H1 (cell line): ENCODE measurements at regions not wholly inside any gene's neighbourhood (a gene's known extent, or its start where the extent isn't known, plus 50 kb on each side); places are given as distances from the start of the nearest gene placed in this dataset.

Source experiments
- CTCF ChIA-PET: fragments of 300-600 bp; sonication (Branson Sonifier 250); formaldehyde crosslinking; loops from one replicate; lab custom pipeline; 2021; ENCODE audit not compliant: partially characterized antibody; lab: Charles Lee
- POLR2A ChIA-PET: fragments of 300-600 bp; sonication (Branson Sonifier 250); formaldehyde crosslinking; loops from one replicate; lab custom pipeline; 2021; ENCODE audit warnings: inconsistent platforms; ENCODE audit not compliant: partially characterized antibody; lab: Charles Lee
- DNase-seq, 2 experiments: peaks; one replicate each; pipeline versions ENCODE4 v3.0.0 to v3.0.0-alpha.2; 2010 to 2022; ENCODE audit warnings: low spot score in 2 of 2, low read depth in 1 of 2, mixed read lengths in 1 of 2
- FAIRE-seq: peaks from 2 replicates; lab custom pipeline; 2011; peaks lifted over from hg19 to GRCh38; lab: Jason Lieb, UNC
- H2AFZ ChIP-seq: 2 replicates; pipeline ENCODE4 v1.8.1; 2012; ENCODE audit warnings: low read length, inconsistent platforms
- H2AK5ac ChIP-seq: 2 replicates; pipeline ENCODE4 v1.6.1; 2013; ENCODE audit warnings: low read depth, low read length
- H2BK120ac ChIP-seq: replicated peaks from 2 replicates; pipeline ENCODE3; 2013; ENCODE audit warnings: low read depth, low read length, inconsistent platforms
- H2BK12ac ChIP-seq: 2 replicates; pipeline ENCODE4 v1.6.1; 2013; ENCODE audit warnings: low read depth, low read length
- H2BK15ac ChIP-seq: 2 replicates; pipeline ENCODE4 v1.6.1; 2013; ENCODE audit warnings: low read length
- H2BK20ac ChIP-seq: 2 replicates; pipeline ENCODE4 v1.6.1; 2013; ENCODE audit warnings: low read length
- H2BK5ac ChIP-seq: 2 replicates; pipeline ENCODE4 v1.6.1; 2013; ENCODE audit warnings: low read depth, low read length
- H3K14ac ChIP-seq: 2 replicates; pipeline ENCODE4 v1.6.1; 2013; ENCODE audit warnings: inconsistent platforms; ENCODE audit not compliant: insufficient read length
- H3K18ac ChIP-seq: 2 replicates; pipeline ENCODE4 v1.6.1; 2013; ENCODE audit warnings: low read length; ENCODE audit errors: extremely low read depth
- H3K23ac ChIP-seq: 2 replicates; pipeline ENCODE4 v1.6.1; 2013; ENCODE audit warnings: inconsistent platforms; ENCODE audit not compliant: insufficient read length
- H3K23me2 ChIP-seq: 2 replicates; pipeline ENCODE4 v1.6.1; 2013; ENCODE audit warnings: low read depth, low read length
- H3K27ac ChIP-seq: 2 replicates; pipeline ENCODE4 v1.6.1; 2011; ENCODE audit warnings: low read depth, low read length, inconsistent platforms
- H3K27me3 ChIP-seq, 4 experiments: replicated peaks in 1 of 4; 1 replicate in 1 of 4; 2 replicates in 3 of 4; pipeline versions ENCODE4 v1.6.1 to v1.8.1; 2011 to 2013; ENCODE audit warnings: low read length in 3 of 4, mild to moderate bottlenecking in 3 of 4, inconsistent platforms in 2 of 4, mixed read lengths in 2 of 4, moderate library complexity in 1 of 4; ENCODE audit not compliant: control insufficient read depth in 3 of 4, insufficient read depth in 3 of 4; ENCODE audit errors: extremely low read depth in 1 of 4
- H3K36me3 ChIP-seq, 4 experiments: 2 replicates each; pipeline versions ENCODE4 v1.6.1 to v1.8.1; 2011 to 2013; ENCODE audit warnings: mild to moderate bottlenecking in 4 of 4, low read length in 3 of 4, moderate library complexity in 2 of 4, control low read depth in 1 of 4, inconsistent platforms in 1 of 4; ENCODE audit not compliant: insufficient read depth in 4 of 4, control insufficient read depth in 2 of 4
- H3K4ac ChIP-seq: replicated peaks from 2 replicates; pipeline ENCODE3; 2013; ENCODE audit warnings: low read length, low read depth, mixed read lengths, inconsistent platforms; ENCODE audit not compliant: insufficient read length
- H3K4me1 ChIP-seq, 4 experiments: replicated peaks in 1 of 4; 1 replicate in 1 of 4; 2 replicates in 3 of 4; pipeline versions ENCODE4 v1.6.1 to v1.8.1; 2011 to 2013; ENCODE audit warnings: low read length in 3 of 4, inconsistent platforms in 2 of 4, mixed read lengths in 1 of 4; ENCODE audit not compliant: insufficient read depth in 4 of 4, control insufficient read depth in 3 of 4
- H3K4me2 ChIP-seq, 2 experiments: 2 replicates each; pipeline versions ENCODE4 v1.6.1 to v1.8.1; 2011 to 2013; ENCODE audit warnings: low read depth in 2 of 2, low read length in 2 of 2, control low read depth in 1 of 2, inconsistent platforms in 1 of 2, mild to moderate bottlenecking in 1 of 2; ENCODE audit not compliant: insufficient read depth in 1 of 2
- H3K4me3 ChIP-seq, 4 experiments: fragments of 200-600, 300-600 bp in 1 of 4; sonication (generic), shearing (Covaris generic), sonication (Bioruptor Twin) in 1 of 4; 2 replicates each; pipeline versions ENCODE4 v1.5.1 to v1.8.1; 2011 to 2016; ENCODE audit warnings: low read length in 4 of 4, low read depth in 3 of 4, control low read depth in 2 of 4, inconsistent platforms in 2 of 4, mild to moderate bottlenecking in 2 of 4, mixed read lengths in 1 of 4, moderate library complexity in 1 of 4; ENCODE audit not compliant: insufficient read depth in 2 of 4; ENCODE audit errors: extremely low read depth in 1 of 4
- H3K56ac ChIP-seq: replicated peaks from 2 replicates; pipeline ENCODE3; 2013; ENCODE audit warnings: low read depth, mild to moderate bottlenecking, mixed read lengths, low read length, inconsistent platforms; ENCODE audit not compliant: insufficient read length
- H3K79me1 ChIP-seq: 2 replicates; pipeline ENCODE4 v1.6.1; 2013; ENCODE audit warnings: low read depth, low read length, control low read depth
- H3K79me2 ChIP-seq, 2 experiments: 2 replicates each; pipeline versions ENCODE4 v1.6.1 to v1.8.1; 2012 to 2013; ENCODE audit warnings: low read length in 2 of 2, mild to moderate bottlenecking in 2 of 2, inconsistent platforms in 1 of 2; ENCODE audit not compliant: insufficient read depth in 2 of 2, control insufficient read depth in 1 of 2
- H3K9ac ChIP-seq, 4 experiments: replicated peaks in 1 of 4; 1 replicate in 1 of 4; 2 replicates in 3 of 4; pipeline versions ENCODE4 v1.6.1 to v1.8.1; 2011 to 2013; ENCODE audit warnings: low read depth in 3 of 4, low read length in 3 of 4, control low read depth in 2 of 4, mild to moderate bottlenecking in 2 of 4, moderate library complexity in 2 of 4, inconsistent platforms in 1 of 4; ENCODE audit errors: extremely low read depth in 1 of 4
- H3K9me3 ChIP-seq, 2 experiments: 2 replicates each; pipeline versions ENCODE4 v1.6.1 to v1.8.1; 2012 to 2013; ENCODE audit warnings: mild to moderate bottlenecking in 2 of 2, moderate library complexity in 2 of 2, control low read depth in 1 of 2, inconsistent platforms in 1 of 2, low read depth in 1 of 2, low read length in 1 of 2, mixed read lengths in 1 of 2; ENCODE audit not compliant: insufficient read depth in 2 of 2
- H4K20me1 ChIP-seq, 2 experiments: replicated peaks in 1 of 2; 2 replicates each; pipeline versions ENCODE3 to v1.8.1; 2011 to 2013; ENCODE audit warnings: inconsistent platforms in 2 of 2, low read length in 2 of 2, mild to moderate bottlenecking in 1 of 2; ENCODE audit not compliant: insufficient read depth in 2 of 2, control insufficient read depth in 1 of 2
- H4K5ac ChIP-seq: 2 replicates; pipeline ENCODE4 v1.6.1; 2013; ENCODE audit warnings: low read length, low read depth, mixed read lengths, inconsistent platforms; ENCODE audit not compliant: insufficient read length
- H4K8ac ChIP-seq: 2 replicates; pipeline ENCODE4 v1.8.0; 2013; ENCODE audit warnings: mild to moderate bottlenecking, moderate library complexity, low read length, inconsistent platforms; ENCODE audit not compliant: insufficient read depth; ENCODE audit errors: extremely low read depth
- H4K91ac ChIP-seq: replicated peaks from 2 replicates; pipeline ENCODE3; 2013; ENCODE audit warnings: low read length, mixed read lengths, inconsistent platforms; ENCODE audit not compliant: insufficient read length
- ASH2L ChIP-seq: fragments of 200-600, 300-600 bp; sonication (generic); IDR thresholded peaks from one replicate; pipeline ENCODE4 v1.7.1; 2017; ENCODE audit warnings: low read length
- BACH1 ChIP-seq: IDR thresholded peaks from 2 replicates; pipeline ENCODE4 v1.6.1; 2012; ENCODE audit warnings: low read length, improper control_type of control experiment
- GTF2F1 ChIP-seq: IDR thresholded peaks from 2 replicates; pipeline ENCODE4 v1.6.1; 2012; ENCODE audit warnings: low read depth, low read length, improper control_type of control experiment, borderline replicate concordance
- HDAC6 ChIP-seq: IDR thresholded peaks from one replicate; pipeline ENCODE4 v1.7.1; 2012; ENCODE audit warnings: low read depth, mild to moderate bottlenecking, inconsistent platforms, low read length, moderate library complexity
- JUN ChIP-seq: IDR thresholded peaks from 2 replicates; pipeline ENCODE4 v1.6.1; 2011; ENCODE audit warnings: low read depth, mild to moderate bottlenecking, improper control_type of control experiment, low read length
- JUND ChIP-seq: IDR thresholded peaks from 2 replicates; pipeline ENCODE4 v1.6.1; 2011; ENCODE audit warnings: mild to moderate bottlenecking, improper control_type of control experiment, low read length
- POLR2AphosphoS5 ChIP-seq: IDR thresholded peaks from 2 replicates; pipeline ENCODE4 v1.6.1; 2011; ENCODE audit warnings: low read depth, low read length
- RNF2 ChIP-seq: fragments of 200-900, 300-1000 bp; sonication (generic); IDR thresholded peaks from 2 replicates; pipeline ENCODE4 v1.7.1; 2016; ENCODE audit warnings: borderline replicate concordance, low read depth, mild to moderate bottlenecking, antibody characterized with exemption, low read length; ENCODE audit not compliant: poor library complexity, severe bottlenecking; ENCODE audit errors: missing control alignments
- RXRA ChIP-seq: IDR thresholded peaks from 2 replicates; pipeline ENCODE4 v1.6.1; 2011; ENCODE audit warnings: low read depth, mild to moderate bottlenecking, low read length, moderate library complexity; ENCODE audit not compliant: insufficient read depth
- SAP30 ChIP-seq: fragments of 300-600 bp; sonication (generic); IDR thresholded peaks from 2 replicates; pipeline ENCODE4 v1.7.1; 2012; ENCODE audit warnings: low read length, moderate library complexity, mild to moderate bottlenecking, inconsistent platforms; ENCODE audit not compliant: insufficient read depth, insufficient replicate concordance
- SIX5 ChIP-seq: IDR thresholded peaks from 2 replicates; pipeline ENCODE4 v1.6.1; 2011; ENCODE audit warnings: mild to moderate bottlenecking, low read depth, low read length
- SP1 ChIP-seq: IDR thresholded peaks from 2 replicates; pipeline ENCODE4 v1.6.1; 2011; ENCODE audit warnings: low read depth, low read length
- SUZ12 ChIP-seq: fragments of 200-600 bp; sonication (generic); IDR thresholded peaks from 2 replicates; pipeline ENCODE4 v1.6.1; 2012; ENCODE audit warnings: mild to moderate bottlenecking, inconsistent platforms, low read length, moderate library complexity, mixed read lengths
- ZNF274 ChIP-seq: IDR thresholded peaks from 2 replicates; pipeline ENCODE4 v1.7.0; 2012; ENCODE audit warnings: low read length, borderline replicate concordance; ENCODE audit errors: extremely low read depth
- WGBS, 2 experiments: shearing (Covaris generic) in 1 of 2; methylation state at CpG; one replicate each; pipeline versions ENCODE4 v1.1.6 to v1.1.7; 2013 to 2015; ENCODE audit warnings: low lambda C conversion rate in 2 of 2, mixed read lengths in 2 of 2, inconsistent platforms in 1 of 2, low coverage in 1 of 2, missing lambda C conversion rate in 1 of 2; ENCODE audit not compliant: insufficient replicate concordance in 2 of 2, insufficient coverage in 1 of 2, insufficient read length in 1 of 2; ENCODE audit errors: extremely low coverage in 1 of 2, missing lambda C conversion rate in 1 of 2; 5-methylcytosine and 5-hydroxymethylcytosine counted together
- TF ChIP-seq, protein P1 (sequence below): IDR thresholded peaks from 2 replicates; pipeline ENCODE4 v1.6.1; 2011; ENCODE audit warnings: low read depth, mild to moderate bottlenecking, low read length; ENCODE audit not compliant: insufficient read depth

DNA sequence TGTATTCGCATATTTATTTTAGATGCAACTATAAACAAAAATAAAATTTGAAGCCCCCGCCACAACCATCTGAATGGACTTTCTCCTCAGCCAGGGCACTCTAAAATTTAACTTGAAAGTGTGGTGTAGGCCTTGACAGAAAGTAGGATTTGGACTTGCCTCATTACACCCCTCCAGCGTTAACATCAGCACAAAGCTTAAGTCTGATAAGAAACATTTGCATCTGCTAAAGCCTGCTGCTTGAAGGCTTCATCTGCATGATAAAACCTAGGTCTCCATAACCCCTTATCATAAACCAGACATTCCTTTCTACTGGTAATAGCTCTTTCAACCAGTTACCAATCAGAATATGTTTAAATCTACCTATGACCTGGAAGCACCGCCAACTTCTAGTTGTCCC lies 1046.5 kb downstream of the FAT4 start:
- H3K9me3 ChIP-seq, result no peaks in the 10 kb centered on the region; a peak in 1 of 4 replicates
- H3K18ac ChIP-seq, result no peak overlapping the region
- H3K23me2 ChIP-seq, result no peaks in the 10 kb centered on the region
- ChIA-PET POLR2A (no interaction called here), CTCF (no interaction called here)
- no peaks in the 10 kb centered on the region for H3K27me3 ChIP-seq
- no peak overlapping the region for H2AK5ac ChIP-seq
- H3K27ac ChIP-seq, result no peak overlapping the region
- no peaks in the 10 kb centered on the region for H3K36me3 ChIP-seq
- H3K9ac ChIP-seq, result no peak overlapping the region
- no peak overlapping the region for H2AFZ ChIP-seq
- H3K79me1 ChIP-seq, result no peaks in the 10 kb centered on the region
- no peak overlapping the region for H4K5ac ChIP-seq
- no peak overlapping the region for H3K4ac ChIP-seq
- no peak overlapping the region for H4K8ac ChIP-seq
- no peak overlapping the region for H2BK20ac ChIP-seq
- no peak overlapping the region for H3K14ac ChIP-seq
- H3K4me2 ChIP-seq, result no peak overlapping the region
- no peak overlapping the region for H2BK5ac ChIP-seq
- no peaks in the 10 kb centered on the region for H3K4me1 ChIP-seq
- H2BK12ac ChIP-seq, result no peak overlapping the region
- 84% methylated on average over 4 of the region's 4 CpGs; no CpG with 5 or more reads in 1 of the 2 experiments for WGBS, 2 experiments
- FAIRE-seq, result no peak
- H4K91ac ChIP-seq, result no peak overlapping the region
- no peaks in the 10 kb centered on the region for H4K20me1 ChIP-seq
- no peaks in the 10 kb centered on the region for H3K79me2 ChIP-seq
- H3K4me3 ChIP-seq, result no peak overlapping the region
- H2BK15ac ChIP-seq, result no peak overlapping the region
- no peak overlapping the region for H2BK120ac ChIP-seq
- no peak overlapping the region for H3K23ac ChIP-seq
- DNase-seq, result no peak
- H3K56ac ChIP-seq, result no peak overlapping the region
- TF ChIP-seq SAP30 (no peak), HDAC6 (no peak), ZNF274 (no peak), SIX5 (no peak), JUN (no peak), BACH1 (no peak), GTF2F1 (no peak), SUZ12 (no peak), SP1 (no peak), RNF2 (no peak), RXRA (no peak), ASH2L (no peak), POLR2AphosphoS5 (no peak), JUND (no peak)
- TF ChIP-seq, protein P1, sequence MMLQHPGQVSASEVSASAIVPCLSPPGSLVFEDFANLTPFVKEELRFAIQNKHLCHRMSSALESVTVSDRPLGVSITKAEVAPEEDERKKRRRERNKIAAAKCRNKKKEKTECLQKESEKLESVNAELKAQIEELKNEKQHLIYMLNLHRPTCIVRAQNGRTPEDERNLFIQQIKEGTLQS, result no peak
